ENCODE measurements at regions not wholly inside any gene's neighbourhood (a gene's known extent, or its start where the extent isn't known, plus 50 kb on each side); places are given as distances from the start of the nearest gene placed in this dataset.

- TF ChIP-seq POLR2A (IDR thresholded peaks at IDR 0.05; ENCODE audit: low read length), result no peak
- no peak for TF ChIP-seq GATA1 (IDR thresholded peaks at IDR 0.05; ENCODE audit: low read depth, low read length)
These were observed 126.2 kb downstream of the FOXL1 start for GRCh38 chr16:86704516-86704915.

Measured in erythroblast (primary cell).